ENCODE measurements at regions not wholly inside any gene's neighbourhood (a gene's known extent, or its start where the extent isn't known, plus 50 kb on each side); places are given as distances from the start of the nearest gene placed in this dataset.

GRCh38 chr1:238252033-238252802 lies 361.5 kb upstream of the ZP4 start:
- DNase-seq: peak; percentile 57

GRCh38 chr1:238248356-238248755 lies 357.6 kb upstream of the ZP4 start:
- DNase-seq: no peak

- no peak for DNase-seq
Observed at GRCh38 chr1:238242181-238242580, 351.5 kb upstream of the ZP4 start.

GRCh38 chr1:238241607-238242006 lies 350.9 kb upstream of the ZP4 start:
- no peak for DNase-seq

GRCh38 chr1:238239343-238239742 lies 348.6 kb upstream of the ZP4 start:
- no peak for DNase-seq

GRCh38 chr1:238233966-238234365 lies 343.2 kb upstream of the ZP4 start:
- DNase-seq: no peak

- DNase-seq: no peak
Observed at GRCh38 chr1:238232084-238232710, 341.5 kb upstream of the ZP4 start.

- no peak for DNase-seq
Observed at GRCh38 chr1:238226810-238227209, 336.1 kb upstream of the ZP4 start.

GRCh38 chr1:238223076-238223640 lies 332.4 kb upstream of the ZP4 start:
- DNase-seq: no peak

- DNase-seq: no peak
Observed at GRCh38 chr1:238221738-238222137, 331.0 kb upstream of the ZP4 start.

- no peak for DNase-seq
Observed at GRCh38 chr1:238214449-238214848, 323.7 kb upstream of the ZP4 start.

GRCh38 chr1:238205045-238205662 lies 314.4 kb upstream of the ZP4 start:
- no peak for DNase-seq

- DNase-seq: no peak
Observed at GRCh38 chr1:238201992-238202391, 311.3 kb upstream of the ZP4 start.

GRCh38 chr1:238199325-238199724 lies 308.6 kb upstream of the ZP4 start:
- no peak for DNase-seq

GRCh38 chr1:238196516-238196915 lies 305.8 kb upstream of the ZP4 start:
- no peak for DNase-seq

- DNase-seq: no peak
Observed at GRCh38 chr1:238191170-238191569, 300.4 kb upstream of the ZP4 start.

- DNase-seq: no peak
Observed at GRCh38 chr1:238187575-238187949, 296.8 kb upstream of the ZP4 start.

- no peak for DNase-seq
Observed at GRCh38 chr1:238186887-238187574, 296.3 kb upstream of the ZP4 start.

- DNase-seq: no peak
Observed at GRCh38 chr1:238177960-238178645, 287.4 kb upstream of the ZP4 start.

- DNase-seq: no peak
Observed at GRCh38 chr1:238177351-238177750, 286.6 kb upstream of the ZP4 start.

- no peak for DNase-seq
Observed at GRCh38 chr1:238176441-238176840, 285.7 kb upstream of the ZP4 start.

- DNase-seq: no peak
Observed at GRCh38 chr1:238171985-238172384, 281.3 kb upstream of the ZP4 start.

GRCh38 chr1:238161955-238162354 lies 271.2 kb upstream of the ZP4 start:
- DNase-seq: no peak
